BJ (cell line): ENCODE measurements at regions not wholly inside any gene's neighbourhood (a gene's known extent, or its start where the extent isn't known, plus 50 kb on each side); places are given as distances from the start of the nearest gene placed in this dataset.

Experiments
- CTCF ChIA-PET: fragments of 350-600 bp; formaldehyde crosslinking; extraction: SDS; loops from one replicate; lab custom pipeline; 2021; ENCODE audit warnings: antibody characterized with exemption, inconsistent platforms; lab: Yijun Ruan, JAX
- POLR2A ChIA-PET: fragments of 300-600 bp; sonication (Branson Sonifier 250); formaldehyde crosslinking; extraction: SDS; loops from one replicate; lab custom pipeline; 2021; ENCODE audit warnings: antibody characterized with exemption; lab: Charles Lee
- DNase-seq: peaks from one replicate; pipeline ENCODE4 v3.0.0-alpha.2; 2011; ENCODE audit warnings: low read depth
- H3K27me3 ChIP-seq: 2 replicates; pipeline ENCODE4 v1.6.0; 2011; ENCODE audit warnings: low read length; ENCODE audit not compliant: control insufficient read depth, insufficient read depth
- H3K36me3 ChIP-seq: 2 replicates; pipeline ENCODE4 v1.5.1; 2011; ENCODE audit warnings: low read length; ENCODE audit not compliant: control insufficient read depth, insufficient read depth
- H3K4me3 ChIP-seq: 2 replicates; pipeline ENCODE4 v1.5.1; 2011; ENCODE audit warnings: low read depth, mild to moderate bottlenecking, control low read depth, low read length
- CTCF ChIP-seq: IDR thresholded peaks from 2 replicates; pipeline ENCODE4 v1.5.1; 2011; ENCODE audit warnings: low read depth, mild to moderate bottlenecking, control low read depth, inconsistent platforms, low read length, moderate library complexity; ENCODE audit not compliant: insufficient read depth

- Histone ChIP-seq H3K4me3 (no peak overlapping the region), H3K36me3 (no peaks in the 10 kb centered on the region), H3K27me3 (peaks cover 5% of the 10 kb centered on the region)
- DNase-seq = no peak
- no peak for TF ChIP-seq CTCF
- POLR2A ChIA-PET = no interaction called here
- CTCF ChIA-PET = interaction anchor here (0.6 kb wide), 1 partner anchor 183 kb away, joined by 3 read pairs; no protein-coding TSS in a partner anchor
Measured at GRCh38 chr5:56656846-56657726, 158.3 kb upstream of the MAP3K1 start.

DNA sequence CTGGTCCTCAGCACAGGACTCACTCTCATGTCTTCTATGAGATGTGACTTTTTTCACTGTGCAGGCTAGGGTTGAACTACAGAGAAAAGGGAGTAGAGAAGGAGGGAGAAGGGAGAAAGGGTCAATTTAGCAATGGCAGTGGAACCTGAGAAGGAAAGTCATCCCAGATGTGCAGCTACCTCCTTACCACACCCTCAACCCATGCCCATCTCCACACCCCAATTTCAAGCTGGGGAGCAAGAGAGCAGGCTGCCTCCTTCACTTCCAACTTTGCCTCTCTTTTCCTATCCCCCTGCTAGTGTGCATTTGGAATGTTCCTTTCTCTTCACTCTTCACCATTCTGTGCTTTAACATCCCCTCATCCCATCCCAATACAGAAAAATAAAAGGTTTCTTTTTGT, 163.5 kb upstream of the MAP3K1 start:
- ChIA-PET CTCF (no interaction called here), POLR2A (no interaction called here)
- Histone ChIP-seq H3K4me3 (no peak overlapping the region), H3K27me3 (peaks cover 4% of the 10 kb centered on the region), H3K36me3 (no peaks in the 10 kb centered on the region)
- TF ChIP-seq CTCF = no peak
- no peak for DNase-seq

- ChIA-PET POLR2A (no interaction called here), CTCF (interaction anchor here (0.7 to 1.3 kb wide), 3 partner anchors 10 to 379 kb away, joined by 3 to 4 read pairs (median 3); no protein-coding TSS in a partner anchor)
- no peak for DNase-seq
- TF ChIP-seq CTCF = no peak
- Histone ChIP-seq H3K27me3 (peaks cover 4% of the 10 kb centered on the region), H3K36me3 (no peaks in the 10 kb centered on the region), H3K4me3 (no peak overlapping the region)
Measured at GRCh38 chr5:56650386-56650785, 165.0 kb upstream of the MAP3K1 start.

DNA sequence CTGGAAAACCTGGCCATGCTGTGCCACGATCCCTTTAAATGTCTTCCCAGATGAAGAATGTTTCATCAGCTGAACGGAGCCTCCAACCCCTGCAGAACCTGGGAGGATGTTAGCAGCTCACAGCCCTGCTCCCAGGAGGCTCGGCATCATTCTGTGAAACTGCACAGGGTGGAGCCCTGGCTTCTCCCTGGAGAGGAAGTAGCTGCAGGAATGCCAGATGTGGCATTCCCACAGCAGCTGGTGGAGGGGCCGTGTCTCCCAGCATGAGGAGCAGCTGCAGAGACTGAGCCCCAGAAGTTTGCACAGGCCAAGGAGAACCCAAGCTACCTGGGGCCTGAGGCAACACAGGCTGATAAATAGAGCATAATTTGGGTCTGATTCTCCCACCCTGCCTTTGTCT, 165.8 kb upstream of the MAP3K1 start:
- Histone ChIP-seq H3K27me3 (peaks cover 2% of the 10 kb centered on the region; the same call in 1 of the 2 replicates), H3K36me3 (no peaks in the 10 kb centered on the region), H3K4me3 (no peak overlapping the region)
- ChIA-PET CTCF (interaction anchor here (0.6 to 1.3 kb wide), 5 partner anchors 11 to 396 kb away, joined by 3 to 4 read pairs (median 4); no protein-coding TSS in a partner anchor), POLR2A (interaction anchor here (1.2 kb wide), 1 partner anchor 344 kb away, joined by 3 read pairs; no protein-coding TSS in a partner anchor)
- no peak for DNase-seq
- TF ChIP-seq CTCF = no peak

DNA sequence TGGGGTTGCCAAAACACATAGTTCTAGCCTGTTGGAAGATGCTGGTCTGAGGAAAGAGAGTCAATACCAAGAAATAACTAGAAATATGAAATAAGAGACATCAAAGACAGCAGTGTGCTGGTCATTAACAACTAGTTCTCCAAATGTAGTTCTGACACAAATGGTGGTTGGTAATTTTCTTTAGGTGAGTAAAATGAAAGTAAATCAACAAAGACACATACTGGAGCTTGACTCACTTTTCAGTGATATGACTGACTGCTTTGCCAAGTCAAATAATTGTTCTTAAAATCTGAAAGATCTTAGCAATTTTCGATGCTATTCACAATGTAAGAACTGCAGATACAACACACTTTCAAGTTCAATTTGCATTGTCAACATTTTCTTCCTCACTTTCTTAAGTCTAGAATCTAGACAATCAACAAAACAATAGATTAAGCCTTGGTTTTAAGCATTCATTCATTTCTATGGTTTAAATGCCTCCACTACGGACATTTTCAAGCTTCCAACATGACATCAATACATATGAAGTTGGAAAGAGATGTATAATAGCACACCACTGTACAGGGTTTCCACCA, 166.8 kb upstream of the MAP3K1 start:
- TF ChIP-seq CTCF = no peak
- POLR2A ChIA-PET = no interaction called here

More for the DNA sequence above, 166.8 kb upstream of the MAP3K1 start:
- Histone ChIP-seq H3K27me3 (peaks cover 2% of the 10 kb centered on the region; the same call in 1 of the 2 replicates), H3K4me3 (no peak overlapping the region), H3K36me3 (no peaks in the 10 kb centered on the region)
- CTCF ChIA-PET = interaction anchor here (0.6 kb wide), 1 partner anchor 395 kb away, joined by 4 read pairs; no protein-coding TSS in a partner anchor
- no peak for DNase-seq
